Heart left ventricle (tissue), 13 donors: ENCODE measurements at regions not wholly inside any gene's neighbourhood (a gene's known extent, or its start where the extent isn't known, plus 50 kb on each side); places are given as distances from the start of the nearest gene placed in this dataset.
"Not testable (repeated sequence)": the region's sequence is repeated elsewhere in the genome, so short reads cannot be mapped to it uniquely, and the experiment has no call there.

Source experiments
- POLR2A ChIP-seq, 2 donors: fragments of 450-650 bp; IDR thresholded peaks; one replicate each; pipeline ENCODE4 v1.6.1; 2017; ENCODE audit warnings: antibody characterized with exemption in 2 of 2, mild to moderate bottlenecking in 2 of 2, moderate library complexity in 2 of 2
- TF ChIP-seq, protein P1 (sequence below), 12 donors: fragments of 200-600 bp; sonication (generic) in 4 of 12; IDR thresholded peaks; one replicate each; pipeline versions ENCODE4 v1.5.0 to v1.8.0; 2018 to 2022; ENCODE audit warnings: antibody characterized with exemption in 12 of 12, mild to moderate bottlenecking in 5 of 12
- donor health status: ischemic (EF 13 %, LVEDD 7.1; RV severe dilation, severe dysfunction).
- donor health status: DM: no; HTN: yes; CAD: no.
- donor health status: DM: no; HTN: no; CAD: no.
- donor health status: ischemic (EF 25% LVEDD 6.9; RV normal size, moderate dysfunction).
- donor health status: ischemic (EF 25% LVEDD 5.7; RV mildly dilated, moderate dysfunction).
- donor health status: ischemic (EF 35%, LVEDD 5.7; RV mildly dilated, moderate dysfunction).
- donor health status: nonischemic (EF 11% LVEDD 7.7; RV severe dilation, severe dysfunction).
- donor health status: DM: yes; HTN: yes; CAD: no.
- donor health status: PGD.
- donor health status: ischemic (EF 29% LVEDD 5.4; RV normal size, mild dysfunction).
- donor health status: nonischemic (EF 23%, LVEDD 6.1; RV moderate dilation, normal function).

DNA sequence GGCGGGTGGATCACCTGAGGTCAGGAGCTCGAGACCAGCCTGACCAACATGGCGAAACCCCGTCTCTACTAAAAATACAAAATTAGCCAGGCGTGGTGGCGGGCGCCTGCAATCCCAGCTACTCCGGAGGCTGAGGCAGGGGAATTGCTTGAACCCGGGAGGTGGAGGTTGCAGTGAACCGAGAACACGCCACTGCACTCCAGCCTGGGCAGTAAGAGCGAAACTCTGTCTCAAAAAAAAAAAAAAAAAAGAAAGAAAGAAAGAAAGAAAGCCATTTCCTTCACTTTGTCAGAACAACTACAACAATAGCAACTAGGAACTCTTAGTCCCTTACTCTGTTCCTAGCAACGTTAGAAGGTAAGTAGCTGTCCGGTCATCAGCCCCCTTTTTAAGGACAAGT is 222.9 kb upstream of the JARID2 start:
- TF ChIP-seq, protein P1, sequence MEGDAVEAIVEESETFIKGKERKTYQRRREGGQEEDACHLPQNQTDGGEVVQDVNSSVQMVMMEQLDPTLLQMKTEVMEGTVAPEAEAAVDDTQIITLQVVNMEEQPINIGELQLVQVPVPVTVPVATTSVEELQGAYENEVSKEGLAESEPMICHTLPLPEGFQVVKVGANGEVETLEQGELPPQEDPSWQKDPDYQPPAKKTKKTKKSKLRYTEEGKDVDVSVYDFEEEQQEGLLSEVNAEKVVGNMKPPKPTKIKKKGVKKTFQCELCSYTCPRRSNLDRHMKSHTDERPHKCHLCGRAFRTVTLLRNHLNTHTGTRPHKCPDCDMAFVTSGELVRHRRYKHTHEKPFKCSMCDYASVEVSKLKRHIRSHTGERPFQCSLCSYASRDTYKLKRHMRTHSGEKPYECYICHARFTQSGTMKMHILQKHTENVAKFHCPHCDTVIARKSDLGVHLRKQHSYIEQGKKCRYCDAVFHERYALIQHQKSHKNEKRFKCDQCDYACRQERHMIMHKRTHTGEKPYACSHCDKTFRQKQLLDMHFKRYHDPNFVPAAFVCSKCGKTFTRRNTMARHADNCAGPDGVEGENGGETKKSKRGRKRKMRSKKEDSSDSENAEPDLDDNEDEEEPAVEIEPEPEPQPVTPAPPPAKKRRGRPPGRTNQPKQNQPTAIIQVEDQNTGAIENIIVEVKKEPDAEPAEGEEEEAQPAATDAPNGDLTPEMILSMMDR (IDR thresholded peaks at IDR 0.05): not testable (repeated sequence)
- not testable (repeated sequence) for TF ChIP-seq POLR2A (IDR thresholded peaks at IDR 0.05)
